ENCODE measurements at regions not wholly inside any gene's neighbourhood (a gene's known extent, or its start where the extent isn't known, plus 50 kb on each side); places are given as distances from the start of the nearest gene placed in this dataset.

DNA sequence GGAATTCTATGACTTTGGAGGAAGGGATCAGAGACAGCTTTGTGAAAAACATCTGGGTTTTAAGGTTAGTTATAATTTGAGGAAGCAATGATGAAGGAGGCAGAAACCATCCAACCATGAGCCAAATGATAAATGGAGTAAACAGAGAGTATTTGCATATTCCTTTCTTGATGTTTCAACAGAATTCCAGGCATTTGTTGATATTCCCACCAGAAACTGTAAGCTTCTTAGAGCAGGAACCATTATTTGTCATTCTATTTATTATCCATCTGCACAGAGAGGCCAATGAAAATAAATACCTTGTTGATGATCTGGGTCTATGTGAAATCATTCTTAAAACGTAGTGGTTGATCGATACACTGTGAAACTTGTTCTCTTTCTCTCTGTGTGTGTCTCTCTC lies 715.3 kb downstream of the INHBA start:
- no peak for DNase-seq

DNA sequence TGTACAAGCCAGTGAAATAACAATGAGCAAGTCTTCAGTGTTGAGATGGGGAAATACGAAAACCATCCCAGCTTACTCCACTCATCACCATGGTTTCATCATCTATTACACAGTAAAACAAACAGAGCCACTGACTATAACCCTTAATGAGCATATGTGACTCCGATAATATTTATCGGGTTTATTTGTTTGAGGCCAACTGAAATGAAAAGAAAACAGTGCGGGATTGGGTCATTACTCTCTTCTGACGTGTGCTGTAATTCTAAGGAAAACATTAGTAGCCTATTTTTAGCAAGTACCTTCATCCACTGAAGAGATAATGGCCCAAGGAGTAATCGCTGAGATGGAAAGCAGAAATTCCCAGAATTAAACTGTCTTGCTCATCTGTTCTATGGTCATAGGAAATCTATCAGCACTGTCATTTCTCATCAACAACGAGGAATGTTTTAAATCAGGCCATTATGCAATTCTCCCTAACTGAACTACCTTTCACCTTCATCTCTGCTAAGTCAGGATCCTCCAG lies 716.5 kb downstream of the INHBA start:
- no peak for DNase-seq

DNA sequence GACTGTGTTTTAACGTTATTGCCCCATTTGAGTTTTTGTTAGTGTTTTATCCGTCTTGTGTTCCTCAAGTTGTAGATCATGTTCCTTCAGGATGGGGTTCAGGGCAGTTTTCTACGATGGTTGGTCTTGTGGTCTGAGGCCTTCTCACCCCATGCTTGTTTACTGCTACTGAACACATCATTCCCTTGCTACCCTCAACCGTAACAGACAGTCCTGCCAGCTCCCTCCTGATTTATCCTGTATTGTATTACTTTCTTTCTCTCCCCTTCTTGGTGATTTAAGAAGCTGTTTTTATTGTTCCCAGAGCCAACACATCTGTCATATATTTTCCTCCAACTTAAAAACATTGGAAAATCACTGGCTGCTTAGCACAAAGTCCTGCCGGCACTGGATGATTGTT lies 719.8 kb downstream of the INHBA start:
- no peak for DNase-seq

DNA sequence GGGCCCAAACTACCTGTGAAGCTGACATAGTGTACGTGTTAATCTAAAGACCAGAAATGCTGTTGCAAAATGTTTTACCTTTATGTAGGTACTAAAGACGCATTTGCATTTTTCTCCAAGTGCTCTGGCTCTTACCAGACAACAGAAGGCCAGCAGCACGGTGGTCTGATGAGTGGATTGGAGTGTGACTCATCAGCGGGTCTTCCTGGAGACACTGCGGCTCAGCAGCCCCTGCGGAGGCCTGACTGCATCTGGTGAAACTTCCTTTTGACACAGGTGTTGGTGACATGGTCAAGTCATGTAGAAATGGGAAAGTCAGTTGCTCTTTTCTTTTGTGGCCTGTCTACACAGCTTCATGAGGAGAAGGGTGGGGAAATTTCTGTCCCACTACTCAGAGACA lies 723.6 kb downstream of the INHBA start:
- DNase-seq: no peak

DNA sequence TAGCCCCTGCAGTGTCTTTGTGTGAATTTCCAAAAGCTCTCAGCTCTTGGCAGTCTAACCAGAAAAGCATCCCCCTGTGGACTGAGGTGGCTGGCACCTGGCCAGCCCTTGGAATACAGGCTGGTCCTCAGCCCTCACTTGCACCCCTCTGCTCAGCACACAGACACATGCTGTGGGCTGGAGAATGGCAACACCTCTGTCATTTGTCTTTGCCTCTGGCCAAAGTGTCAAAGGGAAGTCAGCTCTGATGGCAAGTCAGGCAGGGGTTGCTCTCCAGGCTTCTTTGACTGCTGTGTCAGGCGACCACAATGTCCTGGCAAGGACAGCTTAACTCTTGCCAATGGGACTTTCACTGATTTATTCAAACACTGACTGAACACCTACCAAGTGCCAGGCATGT lies 724.8 kb downstream of the INHBA start:
- DNase-seq: no peak

DNA sequence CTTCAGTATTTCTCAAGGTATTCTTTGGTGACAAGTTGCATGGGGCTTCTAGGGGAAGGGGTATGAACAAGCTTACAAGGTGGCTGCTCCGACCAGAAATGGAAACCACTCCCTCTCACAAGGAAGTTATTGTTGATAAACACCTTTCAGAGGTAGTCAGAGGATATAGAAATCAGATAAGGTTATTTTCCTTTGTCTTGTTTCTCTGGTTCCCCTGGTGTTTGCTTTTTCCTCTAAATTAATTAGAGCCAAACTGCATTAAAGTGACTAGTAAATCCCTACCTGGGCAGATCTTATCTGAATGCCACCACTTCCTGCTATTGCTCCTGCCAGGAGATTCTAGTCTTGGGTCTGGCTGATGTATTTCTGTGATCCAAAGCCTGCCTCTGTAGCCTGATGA lies 725.4 kb downstream of the INHBA start:
- DNase-seq: no peak

DNA sequence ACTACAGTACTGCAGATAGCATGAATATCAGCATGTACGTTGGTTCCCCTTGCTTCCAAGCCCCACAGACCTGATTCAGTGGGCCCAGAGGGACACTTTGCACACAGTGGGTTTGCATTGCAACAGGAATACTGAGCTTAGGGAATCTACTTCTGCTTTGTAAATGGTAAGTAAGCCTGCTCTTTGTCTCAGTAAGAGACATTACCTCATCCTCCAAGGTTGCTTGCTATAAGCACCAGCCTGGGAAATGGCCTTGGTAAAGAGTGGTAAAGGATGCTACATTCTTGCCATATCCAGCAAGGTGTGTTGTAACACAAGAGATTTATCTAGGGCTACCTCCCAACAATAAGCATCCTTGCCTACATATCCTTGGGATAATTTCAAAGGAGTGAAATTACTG lies 730.5 kb downstream of the INHBA start:
- DNase-seq: no peak

DNA sequence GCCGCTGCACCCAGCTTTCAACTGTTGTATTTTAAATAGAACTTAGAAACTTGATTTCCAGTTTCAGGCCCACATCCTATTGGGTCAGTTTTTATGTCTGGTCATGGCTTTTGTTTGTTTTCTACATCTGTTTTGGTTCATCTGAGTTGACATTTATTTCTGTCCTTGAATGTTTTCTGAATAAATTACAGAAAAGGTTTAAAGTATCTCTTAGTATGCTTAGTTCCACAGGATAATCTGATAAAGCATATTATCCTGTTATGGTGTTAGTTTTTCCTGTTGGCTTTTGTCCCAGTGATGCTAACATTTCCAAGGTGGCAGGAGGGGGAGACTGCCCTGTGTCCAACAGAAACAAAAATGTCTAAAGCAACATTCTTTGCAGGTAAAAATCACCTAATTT lies 733.2 kb downstream of the INHBA start:
- no peak for DNase-seq

DNA sequence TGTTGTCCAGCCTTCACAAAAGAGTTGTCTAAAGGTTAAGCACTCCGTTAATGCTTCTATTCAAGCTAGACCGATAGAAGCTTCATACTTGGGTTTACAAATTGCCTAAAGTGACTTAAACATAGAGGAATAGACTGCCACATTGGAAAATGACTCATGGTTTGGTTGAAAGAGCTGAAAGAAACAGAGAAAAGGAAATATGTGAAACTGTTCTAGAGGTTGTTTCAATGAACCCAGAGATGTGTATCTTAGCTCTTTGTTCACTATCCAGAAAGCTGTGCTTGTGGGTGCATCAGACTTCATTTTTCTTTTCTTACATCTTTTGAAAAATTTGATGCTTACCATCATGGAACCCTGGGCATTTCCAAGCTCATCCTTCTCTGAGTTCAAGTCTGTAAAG lies 736.2 kb downstream of the INHBA start:
- no peak for DNase-seq

DNA sequence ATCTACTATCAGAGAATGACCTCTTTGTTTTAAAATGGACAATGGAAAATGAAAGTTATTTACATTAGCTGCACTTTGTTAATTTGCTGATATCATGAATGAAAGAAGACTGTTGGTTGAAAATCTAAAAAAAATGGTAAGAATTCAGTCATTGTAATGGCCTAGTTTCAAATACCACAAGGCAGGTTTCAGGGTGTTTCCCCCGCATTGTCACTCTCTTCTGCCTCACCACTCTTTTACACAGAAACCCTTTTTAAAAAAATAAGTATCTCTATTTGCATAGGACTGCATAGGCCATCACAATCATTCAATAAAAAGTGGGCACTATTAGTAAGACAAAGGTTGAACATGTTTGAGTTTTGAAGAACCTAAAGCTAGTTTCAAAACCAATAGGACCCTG lies 737.1 kb downstream of the INHBA start:
- no peak for DNase-seq

DNA sequence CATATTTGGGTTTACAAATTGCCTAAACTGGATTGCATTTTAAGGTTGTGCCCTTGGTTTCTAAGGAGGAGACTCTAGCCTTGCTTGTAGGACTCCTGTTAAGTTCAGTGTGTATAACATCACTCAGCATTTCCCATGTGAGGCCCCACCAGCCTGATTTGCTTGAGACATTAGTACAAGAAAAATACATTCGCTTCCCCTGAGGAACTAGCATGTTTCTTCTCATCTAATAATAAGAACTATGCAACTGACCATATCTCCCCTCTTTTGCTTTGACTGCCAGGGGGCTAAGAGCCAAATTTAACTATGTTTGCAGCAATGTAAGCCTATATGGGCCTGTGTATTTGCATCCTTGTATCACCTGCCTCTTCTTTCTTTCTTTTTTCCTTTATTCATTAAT lies 737.9 kb downstream of the INHBA start:
- no peak for DNase-seq

DNA sequence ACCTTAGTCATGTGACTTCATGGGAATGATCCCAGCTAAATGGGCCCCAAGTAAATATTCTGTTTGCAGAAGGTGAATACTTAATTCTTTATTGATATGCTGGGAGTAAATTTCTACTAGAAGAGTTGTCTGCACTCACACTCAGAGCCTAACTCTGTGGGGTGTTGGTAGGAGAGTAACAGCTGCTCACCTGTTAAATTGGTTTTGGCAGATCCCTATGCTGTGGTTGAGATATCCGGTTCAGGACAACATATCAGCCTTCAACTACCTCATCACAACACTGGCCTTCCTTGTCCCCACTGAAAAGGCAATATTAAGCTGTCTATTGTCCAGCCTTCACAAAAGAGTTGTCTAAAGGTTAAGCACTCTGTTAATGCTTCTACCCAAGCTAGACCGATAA lies 738.3 kb downstream of the INHBA start:
- DNase-seq: no peak

DNA sequence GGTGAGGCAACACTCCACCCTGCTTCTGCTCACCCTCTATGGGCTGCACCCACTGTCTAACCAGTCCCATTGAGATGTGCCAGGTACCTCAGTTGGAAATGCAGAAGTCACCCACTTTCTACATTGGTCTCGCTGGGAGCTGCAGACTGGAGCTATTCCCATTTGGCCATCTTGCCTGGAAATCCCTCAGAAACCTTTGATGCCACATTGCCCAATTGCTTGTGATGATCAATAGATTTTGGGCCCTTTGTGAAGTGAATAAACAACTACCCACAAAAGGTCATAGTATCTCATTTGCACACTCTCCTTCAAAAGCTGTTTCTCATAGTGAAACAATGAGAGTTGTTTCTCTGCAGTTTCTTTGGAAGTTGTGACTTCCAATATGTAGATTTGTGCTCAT lies 742.9 kb downstream of the INHBA start:
- DNase-seq: no peak

DNA sequence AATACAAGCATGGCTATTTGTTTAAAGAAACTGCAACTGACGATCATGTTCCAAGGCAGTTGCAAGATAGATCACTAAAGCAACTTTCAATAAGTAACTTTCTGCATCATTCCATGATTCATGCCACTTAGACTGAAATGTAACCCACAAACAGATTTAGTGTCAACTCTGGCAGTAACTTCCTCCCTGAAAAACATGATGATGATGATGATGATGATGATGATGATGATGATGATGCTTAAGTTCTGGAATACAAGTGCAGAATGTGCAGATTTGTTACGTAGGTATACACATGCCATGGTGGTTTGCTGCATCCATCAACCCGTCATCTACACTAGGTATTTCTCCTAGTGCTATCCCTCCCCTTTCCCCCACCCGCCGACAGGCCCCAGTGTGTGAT lies 754.7 kb downstream of the INHBA start:
- DNase-seq: no peak

DNA sequence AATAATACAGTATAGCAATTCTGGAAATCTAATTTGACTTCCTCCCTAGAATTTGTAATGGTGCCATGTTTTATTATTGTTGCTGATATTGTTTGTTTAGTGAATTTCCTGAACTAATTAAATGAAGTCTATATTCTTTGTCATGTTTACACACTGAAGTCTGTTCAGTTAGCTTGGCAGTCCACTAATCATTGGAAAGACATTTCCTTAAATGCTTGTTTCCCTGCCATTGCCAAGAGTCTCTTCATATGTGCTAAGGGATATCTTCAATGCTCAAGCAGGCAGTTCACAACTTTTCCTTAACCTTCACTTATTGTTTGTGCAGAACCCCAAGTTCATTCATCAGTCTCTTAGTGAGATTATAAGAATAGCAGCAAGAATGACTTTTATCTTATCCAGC lies 755.3 kb downstream of the INHBA start:
- DNase-seq: no peak

DNA sequence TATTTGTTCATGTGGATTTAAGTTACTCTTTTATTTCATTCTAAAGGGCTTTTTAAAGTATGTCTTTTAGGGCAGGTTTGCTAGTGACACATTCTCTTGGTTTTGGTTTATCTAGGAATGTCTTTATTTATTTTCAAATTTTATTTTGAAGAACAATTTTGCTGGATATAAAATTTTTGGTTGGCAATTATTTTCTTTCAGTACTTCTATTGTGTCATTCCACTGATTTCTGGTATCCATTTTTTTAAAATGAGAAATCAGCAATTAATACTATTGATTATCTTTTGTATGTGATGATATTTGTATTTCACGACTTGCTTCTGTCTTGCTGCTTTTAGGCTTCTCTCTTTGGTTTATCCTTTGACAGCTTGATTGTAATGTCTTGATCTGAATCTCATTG lies 756.3 kb downstream of the INHBA start:
- no peak for DNase-seq

DNA sequence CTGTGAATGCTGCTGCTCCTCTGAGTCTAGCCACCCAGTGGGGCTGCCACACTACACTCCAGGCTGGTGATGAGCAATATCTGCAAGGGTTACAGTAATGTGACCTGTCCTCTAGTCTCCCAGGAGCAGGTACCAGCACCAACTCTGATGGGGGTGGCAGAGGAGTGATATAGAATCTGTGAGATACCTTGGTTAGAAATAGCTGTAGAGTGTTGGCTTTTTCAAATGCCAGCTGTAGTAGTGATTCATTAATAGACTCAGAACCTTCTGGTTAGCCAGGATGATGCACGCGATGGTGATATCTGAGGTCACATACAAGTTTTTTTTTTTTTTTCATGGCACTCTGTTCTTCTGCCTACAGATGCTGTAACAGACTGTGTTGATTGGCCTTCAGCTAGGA lies 757.1 kb downstream of the INHBA start:
- no peak for DNase-seq

DNA sequence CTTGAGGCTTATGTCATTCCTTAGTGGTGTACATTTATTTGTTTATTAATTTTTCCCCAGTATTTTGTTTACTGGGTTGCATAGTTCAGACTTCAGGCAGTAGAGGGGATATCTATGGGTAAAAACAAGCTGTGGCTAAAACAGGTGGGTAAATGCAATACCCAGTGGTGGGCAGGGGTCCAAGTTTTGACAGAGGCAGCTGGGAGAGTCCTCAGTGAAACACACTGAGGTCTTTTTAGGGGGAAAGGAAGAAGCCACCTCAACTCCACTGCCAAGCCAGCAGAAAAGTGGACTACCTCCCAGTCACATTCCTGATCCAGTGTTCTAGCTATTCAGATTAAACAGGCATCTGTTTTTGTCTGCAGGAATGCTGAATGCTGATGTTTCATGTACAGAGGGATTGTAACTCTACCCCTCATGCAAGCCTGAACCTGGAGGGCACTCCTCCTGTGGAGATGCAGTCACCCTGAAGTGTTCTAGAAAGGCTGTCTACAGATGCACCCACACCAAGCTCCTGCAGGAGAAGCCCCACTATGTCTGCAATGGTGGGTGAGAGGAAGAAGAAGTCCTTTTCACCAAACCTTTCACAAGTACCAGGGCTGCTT lies 757.8 kb downstream of the INHBA start:
- no peak for DNase-seq

DNA sequence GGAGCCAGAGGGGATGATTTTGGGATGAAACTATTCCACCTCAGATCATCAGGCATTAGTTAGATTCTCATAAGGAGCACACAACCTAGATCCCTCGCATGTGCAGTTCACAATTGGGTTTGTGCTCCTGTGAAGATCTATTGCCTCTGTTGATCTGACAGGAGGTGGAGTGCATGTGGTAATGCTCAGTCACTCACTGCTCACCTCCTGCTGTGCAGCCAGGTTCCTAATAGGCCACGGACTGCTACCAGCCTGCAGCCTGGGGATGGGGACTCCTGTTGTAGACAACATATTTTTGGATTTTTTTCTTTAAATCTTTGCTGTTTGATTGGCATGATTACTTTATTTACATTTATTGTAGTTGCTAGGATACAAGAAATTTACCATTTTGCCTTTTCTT lies 765.0 kb downstream of the INHBA start:
- DNase-seq: no peak

DNA sequence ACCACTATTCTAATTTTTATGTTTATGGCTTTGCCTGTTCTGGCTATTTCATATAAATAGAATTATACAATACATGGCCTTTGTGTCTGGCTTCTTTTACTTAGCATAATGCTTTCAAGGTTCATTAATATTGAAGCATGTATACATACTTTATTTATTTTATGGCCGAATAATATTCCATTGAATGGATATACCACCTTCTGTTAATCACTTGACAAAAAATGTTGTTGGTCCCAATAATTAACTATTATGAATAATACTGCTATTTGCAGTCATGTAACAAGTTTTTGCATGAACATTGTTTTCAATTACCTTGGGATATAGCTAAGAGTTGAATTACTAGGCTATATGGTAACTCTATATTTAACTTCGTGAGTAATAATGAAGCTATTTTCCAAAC lies 767.5 kb downstream of the INHBA start:
- no peak for DNase-seq

DNA sequence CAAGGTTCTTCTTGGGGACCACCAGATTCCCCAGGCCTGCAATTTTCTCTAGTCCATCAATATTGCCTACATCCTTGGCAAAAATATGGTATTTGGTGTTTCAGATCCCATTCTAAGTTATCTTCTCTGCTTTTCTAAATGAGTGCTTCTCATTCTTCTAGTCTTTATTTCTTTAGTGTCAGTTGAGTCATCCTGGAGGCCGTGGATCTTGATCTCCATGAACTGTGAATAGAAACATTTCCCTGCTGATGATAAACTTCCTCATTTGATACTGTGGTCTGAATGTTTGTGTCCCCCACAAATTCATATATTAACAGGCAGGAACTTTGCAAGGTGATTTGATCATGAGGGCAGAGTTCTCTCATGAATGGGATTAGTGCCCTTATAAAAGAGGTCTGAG lies 779.3 kb downstream of the INHBA start:
- no peak for DNase-seq

DNA sequence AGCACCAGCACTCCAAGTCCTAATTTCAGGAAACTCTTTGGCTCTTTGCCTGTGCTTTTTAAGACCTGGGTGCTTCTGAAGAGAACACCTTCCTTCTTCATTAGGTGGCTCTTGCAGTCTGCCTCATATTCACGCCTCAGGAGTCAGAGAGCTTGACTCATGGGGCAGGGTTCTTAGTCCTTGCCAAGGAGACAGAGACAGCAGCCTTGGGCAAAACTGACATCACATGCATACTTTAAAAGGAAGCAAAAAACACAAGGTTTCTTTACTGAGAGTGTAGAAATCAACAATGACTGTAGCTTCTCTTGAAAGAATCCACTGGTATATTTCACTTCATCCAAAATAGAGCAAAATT lies 780.6 kb downstream of the INHBA start:
- no peak for DNase-seq

DNA sequence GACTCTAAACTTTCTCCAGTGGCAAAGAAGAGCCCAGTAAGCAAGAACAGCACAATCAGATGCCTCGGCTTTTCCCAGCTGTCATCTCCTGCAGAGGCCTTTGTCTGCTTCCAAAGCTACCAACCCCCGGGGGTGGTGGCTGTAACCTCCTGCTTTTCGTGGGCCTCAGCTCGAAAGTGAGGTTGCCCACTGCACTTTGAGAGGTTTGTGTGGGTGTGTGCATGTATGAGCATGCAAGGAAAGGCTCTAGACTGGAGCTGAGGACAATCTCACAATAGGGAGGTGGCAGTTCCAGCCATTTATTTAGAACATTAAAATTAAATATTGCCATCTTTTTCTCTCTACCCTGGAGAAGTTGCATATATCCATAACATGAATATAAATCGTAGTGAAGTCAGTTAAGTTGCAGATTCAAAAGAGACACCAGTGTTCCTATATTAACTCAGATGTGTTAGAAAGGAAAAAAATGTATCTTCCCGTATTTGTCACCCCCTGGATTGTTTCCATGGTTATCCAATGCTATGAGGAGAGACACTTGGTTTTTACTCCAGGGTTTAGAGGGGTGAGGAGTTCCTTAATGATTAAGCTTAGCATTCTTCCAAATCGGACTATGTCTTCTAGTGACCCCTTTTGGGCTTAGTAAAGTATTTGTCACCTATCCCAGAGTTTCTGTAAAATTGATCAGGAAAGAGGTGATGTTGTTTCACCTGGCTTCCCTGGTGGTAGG lies 781.1 kb downstream of the INHBA start:
- DNase-seq: no peak

DNA sequence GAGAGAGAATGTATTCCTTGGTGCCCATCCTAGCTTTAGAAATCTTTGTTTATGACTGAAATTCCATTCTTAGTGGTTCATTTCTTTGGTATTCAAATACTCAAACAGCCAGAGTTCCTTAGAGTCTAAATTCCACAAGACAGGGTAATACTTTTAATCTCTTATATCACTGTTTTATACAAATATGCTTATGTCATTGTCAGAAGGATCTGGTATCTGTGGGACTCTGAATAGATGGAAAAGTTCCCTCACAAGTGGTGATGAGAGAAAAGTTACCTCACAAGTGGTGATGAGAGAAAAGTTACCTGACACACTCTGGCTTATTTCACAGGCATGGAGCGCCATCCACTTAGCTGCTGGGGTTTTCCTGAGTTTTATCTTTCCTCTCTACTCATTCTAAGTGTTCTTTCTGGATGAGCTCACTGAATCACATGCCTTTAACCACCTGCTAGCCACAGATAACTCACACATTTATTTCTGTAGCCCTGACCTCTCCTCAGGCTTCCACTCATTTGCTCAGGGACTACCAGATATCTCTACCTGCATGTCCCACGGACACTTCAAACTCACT lies 784.0 kb downstream of the SUGCT start:
- DNase-seq: no peak
